GM12878 (cell line): ENCODE measurements at regions not wholly inside any gene's neighbourhood (a gene's known extent, or its start where the extent isn't known, plus 50 kb on each side); places are given as distances from the start of the nearest gene placed in this dataset.

Source experiments
- CUX1 ChIP-seq: IDR thresholded peaks from 2 replicates; pipeline ENCODE4 v1.6.1; 2012; ENCODE audit warnings: improper control_type of control experiment, low read depth, low read length; ENCODE audit not compliant: insufficient replicate concordance
- EZH2 ChIP-seq: IDR thresholded peaks from 2 replicates; pipeline ENCODE4 v1.6.1; 2012; ENCODE audit warnings: low read depth, mild to moderate bottlenecking, control low read depth, inconsistent platforms, low read length, borderline replicate concordance; ENCODE audit not compliant: control insufficient read depth
- FOXM1 ChIP-seq: IDR thresholded peaks from 2 replicates; pipeline ENCODE4 v1.6.1; 2012; ENCODE audit warnings: low read depth, mild to moderate bottlenecking, inconsistent platforms, low read length, moderate library complexity
- HDAC2 ChIP-seq: fragments of 200-600 bp; sonication (generic); IDR thresholded peaks from 2 replicates; pipeline ENCODE4 v1.6.1; 2017
- MEF2A ChIP-seq: IDR thresholded peaks from 2 replicates; pipeline ENCODE4 v1.6.1; 2011; ENCODE audit warnings: low read depth, mild to moderate bottlenecking, low read length, moderate library complexity; ENCODE audit not compliant: insufficient read depth
- NBN ChIP-seq: fragments of 450-650 bp; IDR thresholded peaks from 2 replicates; pipeline ENCODE4 v1.6.1; 2016
- NFIC ChIP-seq: IDR thresholded peaks from 2 replicates; pipeline ENCODE4 v1.6.1; 2012; ENCODE audit warnings: low read depth, mild to moderate bottlenecking, inconsistent platforms, low read length, moderate library complexity
- TCF12 ChIP-seq: IDR thresholded peaks from 2 replicates; pipeline ENCODE4 v1.6.1; 2011; ENCODE audit warnings: low read depth, mild to moderate bottlenecking, low read length
- TCF7 ChIP-seq: IDR thresholded peaks from 2 replicates; pipeline ENCODE4 v1.6.1; 2014; ENCODE audit warnings: antibody characterized with exemption, borderline replicate concordance
- ZNF592 ChIP-seq: fragments of 450-650 bp; IDR thresholded peaks from 2 replicates; pipeline ENCODE4 v1.6.1; 2017; ENCODE audit warnings: mild to moderate bottlenecking, moderate library complexity

GRCh38 chr6:27679308-27679963 is 206.5 kb upstream of the ZNF184 start (continued):
- TF ChIP-seq ZNF592 (no peak), HDAC2 (no peak), FOXM1 (no peak), CUX1 (no peak), NFIC (no peak), EZH2 (no peak), TCF7 (no peak), TCF12 (no peak), NBN (no peak), MEF2A (no peak)
- TF ChIP-seq, all 136 proteins: peak for 0
